K562 (cell line): ENCODE measurements at regions not wholly inside any gene's neighbourhood (a gene's known extent, or its start where the extent isn't known, plus 50 kb on each side); places are given as distances from the start of the nearest gene placed in this dataset.

Source experiments
- ATAC-seq: fragments of 200-7000 bp; cut with Tn5 transposase; 3 replicates; pipeline ENCODE4 v1.9.1; 2020; ENCODE audit warnings: moderate library complexity
- BruUV-seq: library from RNA; stranded (reverse); fragments of 400-500 nt; replicated peaks from 2 replicates; lab custom pipeline; 2021; lab: Mats Ljungman, UMichigan
- CTCF ChIA-PET: fragments of 300-600 bp; formaldehyde crosslinking; extraction: SDS; loops from one replicate; lab custom pipeline; 2021; ENCODE audit warnings: low intra/inter-chr PET ratio; lab: Yijun Ruan, JAX
- POLR2A ChIA-PET: fragments of 300-600, 350-650 bp; sonication (Branson Sonifier 250); formaldehyde crosslinking; extraction: SDS; loops from one replicate; lab custom pipeline; 2021; ENCODE audit warnings: antibody characterized with exemption, inconsistent platforms; lab: Yijun Ruan, JAX
- DNase-seq, 4 experiments: peaks; one replicate each; pipeline versions ENCODE4 v3.0.0 to v3.0.0-alpha.2; 2011 to 2018; ENCODE audit warnings: low spot score in 3 of 4, mixed read lengths in 3 of 4; ENCODE audit errors: extremely low read depth in 1 of 4
- FAIRE-seq: peaks from 2 replicates; lab custom pipeline; 2011; peaks lifted over from hg19 to GRCh38; lab: Jason Lieb, UNC
- H2AFZ ChIP-seq: 2 replicates; pipeline ENCODE4 v1.6.0; 2011; ENCODE audit warnings: low read depth, low read length, control low read depth, inconsistent platforms
- H3K27ac ChIP-seq: fragments of 200-600 bp; 3 replicates; pipeline ENCODE4 v1.8.0; 2011; ENCODE audit warnings: low read depth, mild to moderate bottlenecking, control low read depth, inconsistent platforms, low read length, moderate library complexity, mixed read lengths; ENCODE audit errors: extremely low read depth
- H3K27me3 ChIP-seq, 2 experiments: fragments of 300-600 bp in 1 of 2; 2 replicates in 1 of 2; 3 replicates in 1 of 2; pipeline versions ENCODE4 v1.6.0 to v1.8.0; 2011; ENCODE audit warnings: inconsistent platforms in 2 of 2, low read length in 2 of 2, mild to moderate bottlenecking in 1 of 2, mixed read lengths in 1 of 2, moderate library complexity in 1 of 2; ENCODE audit not compliant: control insufficient read depth in 2 of 2, insufficient read depth in 2 of 2
- H3K36me3 ChIP-seq: fragments of 300-600 bp; 3 replicates; pipeline ENCODE4 v1.8.0; 2011; ENCODE audit warnings: mild to moderate bottlenecking, low read length, inconsistent platforms; ENCODE audit not compliant: control insufficient read depth, insufficient read depth
- H3K4me1 ChIP-seq, 2 experiments: fragments of 200-600 bp in 1 of 2; replicated peaks in 1 of 2; 2 replicates in 1 of 2; 3 replicates in 1 of 2; pipeline versions ENCODE4 v1.5.1 to v1.8.0; 2011; ENCODE audit warnings: inconsistent platforms in 2 of 2, low read length in 2 of 2, mild to moderate bottlenecking in 1 of 2, mixed read lengths in 1 of 2, moderate library complexity in 1 of 2; ENCODE audit not compliant: control insufficient read depth in 2 of 2, insufficient read depth in 2 of 2
- H3K4me2 ChIP-seq: 2 replicates; pipeline ENCODE4 v1.6.1; 2011; ENCODE audit warnings: low read length, control low read depth, inconsistent platforms, mixed read lengths; ENCODE audit not compliant: insufficient read depth
- H3K4me3 ChIP-seq: fragments of 200-600 bp; sonication (generic), shearing (Covaris generic); 2 replicates; pipeline ENCODE4 v1.5.1; 2016; ENCODE audit warnings: control low read depth, inconsistent platforms
- H3K79me2 ChIP-seq: fragments of 200-600 bp; 3 replicates; pipeline ENCODE4 v1.8.0; 2011; ENCODE audit warnings: low read length, inconsistent platforms; ENCODE audit not compliant: control insufficient read depth, insufficient read depth
- H3K9ac ChIP-seq, 2 experiments: 2 replicates each; pipeline versions ENCODE4 v1.6.0 to v1.6.1; 2011; ENCODE audit warnings: low read depth in 2 of 2, low read length in 2 of 2, control low read depth in 1 of 2, inconsistent platforms in 1 of 2, mild to moderate bottlenecking in 1 of 2, mixed read lengths in 1 of 2; ENCODE audit not compliant: insufficient read depth in 1 of 2
- H3K9me1 ChIP-seq: one replicate; pipeline ENCODE4 v1.6.0; 2011; ENCODE audit warnings: inconsistent platforms, mild to moderate bottlenecking, low read length, moderate library complexity; ENCODE audit not compliant: control insufficient read depth, insufficient read depth
- H3K9me3 ChIP-seq: replicated peaks from 2 replicates; pipeline ENCODE4 v1.5.1; 2011; ENCODE audit warnings: low read depth, low read length, inconsistent platforms; ENCODE audit not compliant: control insufficient read depth, insufficient read depth
- H4K20me1 ChIP-seq: replicated peaks from 2 replicates; pipeline ENCODE4 v1.6.1; 2011; ENCODE audit warnings: low read length, inconsistent platforms, mixed read lengths; ENCODE audit not compliant: control insufficient read depth, insufficient read depth
- ELF1 ChIP-seq: fragments of 200-800 bp; sonication (Bioruptor generic); IDR thresholded peaks from 2 replicates; pipeline ENCODE4 v1.6.1; 2016; ENCODE audit warnings: missing genetic modification characterization, missing compliant biosample characterization
- HBP1 ChIP-seq: fragments of 450-650 bp; formaldehyde crosslinking; IDR thresholded peaks from 2 replicates; pipeline ENCODE4 v1.4.0; 2022; ENCODE audit warnings: missing genetic modification characterization
- HES1 ChIP-seq: fragments of 450-650 bp; IDR thresholded peaks from 2 replicates; pipeline ENCODE4 v1.6.1; 2016; ENCODE audit warnings: low read depth, mild to moderate bottlenecking, moderate library complexity
- HNRNPK ChIP-seq: fragments of 200-400 bp; formaldehyde crosslinking; IDR thresholded peaks from one replicate; pipeline ENCODE4 v1.6.1; 2018; ENCODE audit warnings: mild to moderate bottlenecking, low read depth, low read length; ENCODE audit not compliant: poor library complexity, severe bottlenecking
- KLF10 ChIP-seq: fragments of 250-450 bp; sonication (Bioruptor Pico); IDR thresholded peaks from 2 replicates; pipeline ENCODE4 v1.6.1; 2021; ENCODE audit warnings: matching md5 sums
- MECOM ChIP-seq: fragments of 250-450 bp; sonication (Bioruptor Pico); IDR thresholded peaks from 2 replicates; pipeline ENCODE4 v1.8.0; 2022; ENCODE audit warnings: inconsistent platforms
- MYC ChIP-seq, 2 experiments: fragments of 250-450 bp in 1 of 2; sonication (Bioruptor Pico) in 1 of 2; IDR thresholded peaks; 2 replicates each; pipeline versions ENCODE4 v1.5.1 to v1.6.1; 2012 to 2021; ENCODE audit warnings: low read depth in 2 of 2, borderline replicate concordance in 1 of 2, improper control_type of control experiment in 1 of 2, low read length in 1 of 2, mild to moderate bottlenecking in 1 of 2, moderate library complexity in 1 of 2
- NR0B1 ChIP-seq: fragments of 450-650 bp; IDR thresholded peaks from one replicate; pipeline ENCODE4 v1.6.1; 2018; ENCODE audit warnings: mild to moderate bottlenecking, moderate library complexity; ENCODE audit not compliant: partially characterized antibody
- PATZ1 ChIP-seq: fragments of 250-450 bp; sonication (Bioruptor Pico); IDR thresholded peaks from 2 replicates; pipeline ENCODE4 v1.5.0; 2020; ENCODE audit warnings: mild to moderate bottlenecking, borderline replicate concordance
- SAFB ChIP-seq: fragments of 200-400 bp; formaldehyde crosslinking; IDR thresholded peaks from 2 replicates; pipeline ENCODE4 v1.6.1; 2017; ENCODE audit warnings: low read depth, low read length, borderline replicate concordance
- ZNF12 ChIP-seq: sonication (generic); formaldehyde crosslinking; IDR thresholded peaks from 2 replicates; pipeline ENCODE4 v1.4.0; 2020; ENCODE audit warnings: mild to moderate bottlenecking, missing genetic modification reagents
- ZNF384 ChIP-seq: IDR thresholded peaks from 2 replicates; pipeline ENCODE4 v1.6.1; 2012; ENCODE audit warnings: low read depth, low read length, improper control_type of control experiment
- ZNF668 ChIP-seq: fragments of 250-450 bp; sonication (Bioruptor Pico); IDR thresholded peaks from 2 replicates; pipeline ENCODE4 v1.8.0; 2022; ENCODE audit warnings: mild to moderate bottlenecking, inconsistent platforms
- WGBS: fragments of 100-300 bp; shearing (Covaris generic); methylation state at CpG from one replicate; pipeline ENCODE4 v1.1.6; 2016; ENCODE audit warnings: low coverage, mixed read lengths; ENCODE audit not compliant: insufficient coverage; ENCODE audit errors: missing lambda C conversion rate; 5-methylcytosine and 5-hydroxymethylcytosine counted together
- in situ Hi-C: fragments of 300-500 bp; cut with MboI; formaldehyde crosslinking; loops from 4 replicates; pipeline ENCODE4 v1.15.0; 2018; ENCODE audit warnings: inconsistent platforms, mixed read lengths
- intact Hi-C: fragments of 100-400 bp; cut with micrococcal nuclease; formaldehyde crosslinking; loops from 2 replicates; pipeline ENCODE4 v1.14.2; 2022

- no TSS peak for BruUV-seq
- 1% methylated on average over 40 of the region's 44 CpGs for WGBS
- H3K9me1 ChIP-seq, result no peaks in the 10 kb centered on the region
- CTCF ChIA-PET, result interaction anchor here (0.6 kb wide), 2 partner anchors 39 to 1694 kb away, joined by 3 read pairs; no protein-coding TSS in a partner anchor
- H3K79me2 ChIP-seq, result no peaks in the 10 kb centered on the region
- peak overlapping the region; percentile 62 for H2AFZ ChIP-seq
- peak; percentile 83 to 89 (median 87) for DNase-seq
- no peaks in the 10 kb centered on the region for H3K9me3 ChIP-seq
- H3K4me2 ChIP-seq, result peak overlapping the region; percentile 36
- H3K27ac ChIP-seq, result no peak overlapping the region
- no peak overlapping the region for H3K9ac ChIP-seq
- H3K4me3 ChIP-seq, result 0 out of 2 replicates have a peak overlapping the region, but pooled peaks have one; percentile 9
- intact Hi-C loops (loop anchor here (1.0 to 5.0 kb wide), 3 partner anchors 1044 to 1954 kb away; no protein-coding TSS in a partner anchor), in situ Hi-C loops (loop anchor here (25.0 kb wide), 1 partner anchor 1049 kb away; no protein-coding TSS in a partner anchor)
- H3K27me3 ChIP-seq, result peaks cover 6 to 18% of the 10 kb centered on the region in 2 experiments; a peak in 3 of 5 replicates
- H4K20me1 ChIP-seq, result no peaks in the 10 kb centered on the region
- H3K36me3 ChIP-seq, result no peaks in the 10 kb centered on the region
- peak; percentile 97 for ATAC-seq
- FAIRE-seq, result peak; percentile 92
- POLR2A ChIA-PET, result interaction anchor here (0.7 kb wide), 1 partner anchor 198 kb away, joined by 3 read pairs; no protein-coding TSS in a partner anchor
- peaks cover 0 to 5% of the 10 kb centered on the region in 2 experiments; a peak in 1 of 5 replicates for H3K4me1 ChIP-seq
- TF ChIP-seq MYC (IDR thresholded peaks at IDR 0.05; ENCODE audit: low read depth, low read length) (0 out of 2 replicates have a peak, but pooled peaks have one; percentile 33), MYC (CRISPR knock-in tag; IDR thresholded peaks at IDR 0.05; ENCODE audit: borderline replicate concordance, low read depth) (no peak), ZNF668 (CRISPR knock-in tag) (no peak), PATZ1 (no peak), MECOM (CRISPR knock-in tag) (no peak), HES1 (no peak), KLF10 (no peak), NR0B1 (no peak), SAFB (no peak), HNRNPK (no peak), ZNF12 (CRISPR knock-in tag) (no peak), HBP1 (no peak), ZNF384 (no peak), ELF1 (tag) (no peak)
Measured at GRCh38 chr5:50962934-50963872, 296.8 kb downstream of the PARP8 start.
